AG10803 (cell line): ENCODE measurements at regions not wholly inside any gene's neighbourhood (a gene's known extent, or its start where the extent isn't known, plus 50 kb on each side); places are given as distances from the start of the nearest gene placed in this dataset.

ENCODE experiments used
- DNase-seq: peaks from one replicate; pipeline ENCODE4 v3.0.0; 2010; ENCODE audit warnings: low read depth
- H3K4me3 ChIP-seq: 2 replicates; pipeline ENCODE4 v1.5.1; 2011; ENCODE audit warnings: mild to moderate bottlenecking, low read length, control low read depth
- TF ChIP-seq, protein P1 (sequence below): conservative IDR thresholded peaks from 2 replicates; pipeline ENCODE4 v1.5.1; 2011; ENCODE audit warnings: mild to moderate bottlenecking, low read length, control low read depth, inconsistent platforms

DNA sequence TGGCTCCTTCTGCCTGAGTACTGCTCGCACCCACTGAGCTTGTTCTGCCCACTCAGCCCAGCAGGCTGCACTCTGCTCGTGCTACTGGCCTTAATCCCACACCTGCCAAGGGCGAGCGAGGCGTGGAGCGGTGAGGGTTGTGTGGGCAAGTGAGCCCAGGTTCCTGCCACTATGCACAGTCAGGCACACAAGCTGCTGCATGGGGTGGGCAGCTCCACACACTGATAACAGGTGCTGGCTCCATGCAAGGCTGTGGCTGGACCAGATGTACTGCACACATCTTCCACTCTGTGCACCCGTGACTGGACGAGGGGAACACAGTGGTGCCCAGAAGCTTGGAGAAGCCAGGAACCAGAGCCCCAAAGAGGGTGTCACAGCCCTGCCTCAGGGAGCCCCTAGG, 184.3 kb upstream of the NUDT6 start:
- no peak for DNase-seq
- TF ChIP-seq, protein P1, sequence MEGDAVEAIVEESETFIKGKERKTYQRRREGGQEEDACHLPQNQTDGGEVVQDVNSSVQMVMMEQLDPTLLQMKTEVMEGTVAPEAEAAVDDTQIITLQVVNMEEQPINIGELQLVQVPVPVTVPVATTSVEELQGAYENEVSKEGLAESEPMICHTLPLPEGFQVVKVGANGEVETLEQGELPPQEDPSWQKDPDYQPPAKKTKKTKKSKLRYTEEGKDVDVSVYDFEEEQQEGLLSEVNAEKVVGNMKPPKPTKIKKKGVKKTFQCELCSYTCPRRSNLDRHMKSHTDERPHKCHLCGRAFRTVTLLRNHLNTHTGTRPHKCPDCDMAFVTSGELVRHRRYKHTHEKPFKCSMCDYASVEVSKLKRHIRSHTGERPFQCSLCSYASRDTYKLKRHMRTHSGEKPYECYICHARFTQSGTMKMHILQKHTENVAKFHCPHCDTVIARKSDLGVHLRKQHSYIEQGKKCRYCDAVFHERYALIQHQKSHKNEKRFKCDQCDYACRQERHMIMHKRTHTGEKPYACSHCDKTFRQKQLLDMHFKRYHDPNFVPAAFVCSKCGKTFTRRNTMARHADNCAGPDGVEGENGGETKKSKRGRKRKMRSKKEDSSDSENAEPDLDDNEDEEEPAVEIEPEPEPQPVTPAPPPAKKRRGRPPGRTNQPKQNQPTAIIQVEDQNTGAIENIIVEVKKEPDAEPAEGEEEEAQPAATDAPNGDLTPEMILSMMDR = no peak
- H3K4me3 ChIP-seq = no peak overlapping the region

DNA sequence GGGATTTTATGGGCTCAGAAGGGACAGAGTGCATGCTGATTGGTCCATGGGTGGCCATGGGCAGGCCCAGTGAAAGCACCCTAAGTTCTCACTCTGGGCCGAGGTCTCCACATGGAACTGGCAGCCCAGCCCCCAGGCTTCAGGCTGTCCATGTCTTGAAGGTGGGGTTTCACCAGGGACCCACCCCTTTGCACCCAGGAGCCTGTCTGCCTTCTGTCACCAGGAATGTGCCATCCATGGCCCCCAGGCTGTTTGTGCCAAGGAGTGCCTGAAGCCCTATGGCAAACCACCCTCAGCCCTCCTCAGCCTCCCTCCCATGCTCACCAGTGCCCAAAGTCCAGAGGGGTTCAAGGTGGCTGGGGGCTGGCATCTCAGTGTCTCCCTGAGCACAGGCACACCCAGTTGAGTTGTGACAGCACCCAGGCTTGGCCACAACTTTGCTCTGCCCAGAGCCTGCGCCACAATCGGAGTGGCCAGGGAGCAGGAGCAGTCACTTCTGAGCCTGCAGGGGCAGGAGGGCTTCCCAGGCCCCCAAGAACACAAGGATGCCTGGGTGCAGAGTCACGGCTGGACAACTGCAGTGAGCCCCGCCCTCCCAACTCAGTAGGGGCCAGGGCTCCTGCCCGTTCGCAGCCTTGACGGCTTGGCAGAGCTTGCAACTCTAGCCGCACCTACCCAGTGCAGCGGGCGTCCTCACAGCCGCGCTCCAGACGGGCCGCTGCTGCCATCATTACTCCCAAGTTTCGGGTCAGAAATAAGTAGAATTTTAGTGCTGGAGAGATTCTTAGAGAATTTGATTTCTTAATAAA, 185.3 kb upstream of the NUDT6 start:
- H3K4me3 ChIP-seq = no peak overlapping the region
- DNase-seq = no peak

DNA sequence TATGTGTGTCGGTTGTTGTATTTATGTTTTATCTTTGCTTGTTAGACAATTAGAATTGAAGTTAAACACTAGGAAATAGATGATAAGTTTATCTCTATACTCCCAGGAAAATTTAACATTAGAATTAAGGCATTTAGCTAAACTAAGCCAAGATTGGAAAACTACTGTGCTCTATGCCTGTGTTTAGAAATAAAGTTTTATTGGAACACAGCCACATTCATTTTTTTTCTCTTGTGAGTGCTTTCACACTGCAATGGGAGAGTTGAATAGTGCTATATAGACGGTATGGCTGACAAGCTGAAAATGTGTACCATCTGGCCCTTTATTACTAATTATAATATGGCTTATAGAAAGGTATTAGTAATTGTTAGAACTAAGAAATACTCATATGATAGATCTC, 186.7 kb upstream of the NUDT6 start:
- no peak for DNase-seq
- H3K4me3 ChIP-seq = no peak overlapping the region
- TF ChIP-seq, protein P1 = no peak

More for the DNA sequence above, 185.3 kb upstream of the NUDT6 start:
- TF ChIP-seq, protein P1 = no peak

DNA sequence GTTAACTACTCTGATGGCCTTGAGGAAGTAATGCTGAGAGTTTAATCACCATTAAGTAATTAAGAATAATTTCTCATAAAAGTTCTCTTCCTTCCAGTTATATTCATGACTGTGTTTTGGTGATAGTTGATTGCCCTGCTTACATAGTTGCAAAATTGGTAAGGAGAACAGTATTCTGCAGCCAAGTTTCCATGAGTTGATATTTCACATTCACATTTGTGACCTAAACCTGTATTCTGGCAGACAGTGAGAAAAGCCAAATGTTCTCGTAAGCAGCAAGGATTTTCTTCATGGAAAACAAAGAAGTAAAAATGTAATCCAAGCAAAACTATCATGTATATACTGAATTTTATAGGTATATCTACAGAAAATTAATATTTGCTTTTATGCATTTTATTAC, 187.8 kb upstream of the NUDT6 start:
- DNase-seq = no peak
- H3K4me3 ChIP-seq = no peak overlapping the region
- TF ChIP-seq, protein P1 = no peak

DNA sequence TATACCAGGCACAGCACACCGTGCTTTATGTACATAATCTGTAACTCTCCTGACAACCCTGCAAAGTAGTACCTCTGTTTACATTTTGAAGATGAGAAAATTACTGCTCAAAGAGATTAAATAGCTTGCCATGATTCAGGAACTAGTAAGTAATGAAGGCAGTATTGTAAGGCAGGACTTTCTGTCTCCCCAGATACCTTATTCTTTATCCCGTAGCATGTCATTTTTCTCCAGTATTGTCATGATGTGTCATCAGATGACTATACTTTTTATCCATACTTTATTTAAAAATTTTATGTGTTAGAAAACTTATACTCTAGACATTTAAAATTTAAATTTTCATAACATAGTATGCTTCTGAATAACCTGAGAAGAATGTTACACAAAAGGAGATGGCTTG, 188.3 kb upstream of the NUDT6 start:
- no peak overlapping the region for H3K4me3 ChIP-seq
- TF ChIP-seq, protein P1 = no peak
- DNase-seq = no peak

DNA sequence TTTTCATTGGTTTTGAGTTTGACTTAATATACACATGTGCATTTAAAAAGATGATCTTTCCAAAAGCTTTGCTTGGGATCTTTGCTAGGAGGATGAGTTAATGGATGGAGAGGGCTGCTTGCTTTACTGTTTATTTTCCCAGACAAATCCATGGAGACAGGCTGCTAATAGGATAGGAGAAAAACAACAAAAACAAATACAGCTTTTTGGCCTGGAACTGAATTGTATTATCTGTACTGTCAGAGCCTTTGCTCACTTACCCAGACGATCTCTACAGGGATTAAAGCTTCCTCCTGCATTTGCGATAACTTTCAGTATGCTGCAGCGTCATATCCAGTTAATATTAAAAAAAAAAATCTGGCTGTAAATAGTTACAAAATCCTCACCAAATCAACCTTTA, 190.8 kb upstream of the NUDT6 start:
- H3K4me3 ChIP-seq = no peak overlapping the region
- no peak for DNase-seq
- TF ChIP-seq, protein P1 = no peak
